PC-9 (cell line): ENCODE measurements at regions not wholly inside any gene's neighbourhood (a gene's known extent, or its start where the extent isn't known, plus 50 kb on each side); places are given as distances from the start of the nearest gene placed in this dataset.

Source experiments
- EZH2 ChIP-seq: fragments of 200-600 bp; sonication (generic); IDR thresholded peaks from 2 replicates; pipeline ENCODE4 v1.8.0; 2017; ENCODE audit warnings: antibody characterized with exemption, low read depth
- TF ChIP-seq, protein P1 (sequence below): fragments of 200-600 bp; sonication (generic); conservative IDR thresholded peaks from 2 replicates; pipeline ENCODE4 v1.6.1; 2017; ENCODE audit warnings: mixed run types, antibody characterized with exemption, mild to moderate bottlenecking, moderate library complexity

DNA sequence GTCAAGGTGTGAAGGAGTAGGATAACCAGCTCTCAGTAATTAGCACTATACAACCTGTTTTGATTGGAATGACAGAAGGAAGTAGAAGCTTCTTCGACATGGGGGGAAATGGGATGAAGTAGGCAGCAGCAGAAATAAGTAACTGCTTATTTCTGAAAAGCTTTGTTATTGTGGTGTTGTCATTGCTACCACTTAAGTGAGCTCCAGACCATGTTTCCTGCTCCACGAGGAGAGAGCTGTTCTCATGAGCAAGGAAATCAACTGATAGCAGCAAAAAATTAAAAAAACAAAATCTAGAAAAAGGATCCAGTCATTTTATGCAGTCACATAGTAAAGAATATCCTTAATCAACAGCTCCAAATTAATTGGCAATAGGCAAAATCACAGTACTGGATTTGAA is 106.1 kb upstream of the TLL1 start:
- TF ChIP-seq, protein P1, sequence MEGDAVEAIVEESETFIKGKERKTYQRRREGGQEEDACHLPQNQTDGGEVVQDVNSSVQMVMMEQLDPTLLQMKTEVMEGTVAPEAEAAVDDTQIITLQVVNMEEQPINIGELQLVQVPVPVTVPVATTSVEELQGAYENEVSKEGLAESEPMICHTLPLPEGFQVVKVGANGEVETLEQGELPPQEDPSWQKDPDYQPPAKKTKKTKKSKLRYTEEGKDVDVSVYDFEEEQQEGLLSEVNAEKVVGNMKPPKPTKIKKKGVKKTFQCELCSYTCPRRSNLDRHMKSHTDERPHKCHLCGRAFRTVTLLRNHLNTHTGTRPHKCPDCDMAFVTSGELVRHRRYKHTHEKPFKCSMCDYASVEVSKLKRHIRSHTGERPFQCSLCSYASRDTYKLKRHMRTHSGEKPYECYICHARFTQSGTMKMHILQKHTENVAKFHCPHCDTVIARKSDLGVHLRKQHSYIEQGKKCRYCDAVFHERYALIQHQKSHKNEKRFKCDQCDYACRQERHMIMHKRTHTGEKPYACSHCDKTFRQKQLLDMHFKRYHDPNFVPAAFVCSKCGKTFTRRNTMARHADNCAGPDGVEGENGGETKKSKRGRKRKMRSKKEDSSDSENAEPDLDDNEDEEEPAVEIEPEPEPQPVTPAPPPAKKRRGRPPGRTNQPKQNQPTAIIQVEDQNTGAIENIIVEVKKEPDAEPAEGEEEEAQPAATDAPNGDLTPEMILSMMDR = no peak
- TF ChIP-seq EZH2 = no peak
